ENCODE measurements at regions not wholly inside any gene's neighbourhood (a gene's known extent, or its start where the extent isn't known, plus 50 kb on each side); places are given as distances from the start of the nearest gene placed in this dataset.
"Not testable (repeated sequence)": the region's sequence is repeated elsewhere in the genome, so short reads cannot be mapped to it uniquely, and the experiment has no call there.

DNA sequence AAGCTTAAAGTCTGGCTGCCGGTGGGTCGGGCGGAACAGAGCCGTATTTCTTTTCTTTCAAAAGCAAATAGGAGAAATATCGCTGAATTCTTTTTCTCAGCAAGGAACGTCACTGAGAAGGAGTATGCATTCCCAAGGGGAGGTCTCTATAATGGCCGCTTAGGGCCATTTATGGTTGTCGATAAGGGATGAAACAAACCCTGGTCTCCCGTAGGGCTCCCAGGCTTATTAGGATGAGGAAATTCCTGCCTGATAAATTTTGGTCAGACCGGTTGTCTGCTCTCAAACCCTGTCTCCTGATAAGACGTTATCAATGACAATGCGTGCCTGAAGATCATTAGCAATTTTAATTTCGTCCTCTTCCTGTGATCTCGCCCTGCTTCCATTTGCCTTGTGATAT is 227.7 kb upstream of the ZEB2 start:
- Histone ChIP-seq H3K4me3 (ENCODE audit: low read depth, low read length) (no peak overlapping the region), H3K9ac (ENCODE audit: low read length) (no peak overlapping the region), H3K9me3 (ENCODE audit: control insufficient read depth, insufficient read depth, low read depth, low read length) (peaks cover 40% of the 10 kb centered on the region), H3K36me3 (ENCODE audit: control insufficient read depth, insufficient read depth, low read length) (no peaks in the 10 kb centered on the region), H3K27ac (ENCODE audit: low read depth, low read length) (no peak overlapping the region), H3K27me3 (ENCODE audit: control insufficient read depth, insufficient read depth, low read length) (no peaks in the 10 kb centered on the region), H3K4me1 (ENCODE audit: control insufficient read depth, insufficient read depth, low read length) (no peaks in the 10 kb centered on the region)

DNA sequence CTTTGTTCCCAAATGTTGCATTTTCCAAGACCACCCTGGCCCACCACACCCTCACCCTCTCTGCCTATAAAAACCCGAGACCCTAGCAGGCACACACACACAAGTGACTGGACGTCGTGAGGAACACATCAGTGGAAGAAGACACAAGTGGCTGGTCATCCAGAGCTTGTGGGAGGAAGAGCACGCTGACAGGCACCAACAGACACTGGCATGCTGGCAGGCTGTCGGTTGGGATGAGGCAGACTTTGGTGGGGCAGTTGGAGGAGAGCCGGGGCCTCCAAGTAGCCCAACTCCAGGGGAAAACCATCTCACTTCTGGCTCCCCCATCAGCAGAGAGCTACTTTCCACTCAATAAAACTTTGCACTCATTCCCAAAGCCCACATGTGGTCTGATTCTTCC is 225.5 kb upstream of the ZEB2 start:
- peaks cover 37% of the 10 kb centered on the region for H3K9me3 ChIP-seq (ENCODE audit: control insufficient read depth, insufficient read depth, low read depth, low read length)
- H3K4me1 ChIP-seq (ENCODE audit: control insufficient read depth, insufficient read depth, low read length), result no peaks in the 10 kb centered on the region
- H3K4me3 ChIP-seq (ENCODE audit: low read depth, low read length), result no peak overlapping the region
- H3K27me3 ChIP-seq (ENCODE audit: control insufficient read depth, insufficient read depth, low read length), result no peaks in the 10 kb centered on the region
- H3K9ac ChIP-seq (ENCODE audit: low read length), result no peak overlapping the region
- H3K27ac ChIP-seq (ENCODE audit: low read depth, low read length), result no peak overlapping the region
- no peaks in the 10 kb centered on the region for H3K36me3 ChIP-seq (ENCODE audit: control insufficient read depth, insufficient read depth, low read length)

DNA sequence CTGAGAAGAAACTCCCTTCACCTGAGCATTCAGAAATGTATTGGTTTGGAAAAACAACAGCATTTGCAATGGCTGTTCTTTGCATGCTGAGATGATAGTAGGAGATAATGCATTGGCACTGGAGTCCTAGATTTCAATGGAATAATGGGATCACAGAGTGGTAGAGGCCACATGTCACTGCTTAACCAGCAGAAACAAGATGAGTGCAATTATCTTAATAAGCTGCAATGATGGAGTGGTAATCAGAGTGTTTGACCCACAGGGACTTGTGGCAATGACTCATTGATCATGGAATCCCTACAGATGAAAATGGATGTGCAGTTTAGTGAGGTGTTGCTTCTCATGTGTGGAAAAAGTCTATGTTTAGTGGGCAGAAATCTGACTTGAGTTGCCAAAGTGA is 218.8 kb upstream of the ZEB2 start:
- Histone ChIP-seq H3K9me3 (ENCODE audit: control insufficient read depth, insufficient read depth, low read depth, low read length) (peaks cover 2% of the 10 kb centered on the region; the same call in 1 of the 2 replicates), H3K9ac (ENCODE audit: low read length) (no peak overlapping the region), H3K36me3 (ENCODE audit: control insufficient read depth, insufficient read depth, low read length) (no peaks in the 10 kb centered on the region), H3K4me1 (ENCODE audit: control insufficient read depth, insufficient read depth, low read length) (no peaks in the 10 kb centered on the region), H3K4me3 (ENCODE audit: low read depth, low read length) (no peak overlapping the region), H3K27ac (ENCODE audit: low read depth, low read length) (no peak overlapping the region), H3K27me3 (ENCODE audit: control insufficient read depth, insufficient read depth, low read length) (no peaks in the 10 kb centered on the region)

DNA sequence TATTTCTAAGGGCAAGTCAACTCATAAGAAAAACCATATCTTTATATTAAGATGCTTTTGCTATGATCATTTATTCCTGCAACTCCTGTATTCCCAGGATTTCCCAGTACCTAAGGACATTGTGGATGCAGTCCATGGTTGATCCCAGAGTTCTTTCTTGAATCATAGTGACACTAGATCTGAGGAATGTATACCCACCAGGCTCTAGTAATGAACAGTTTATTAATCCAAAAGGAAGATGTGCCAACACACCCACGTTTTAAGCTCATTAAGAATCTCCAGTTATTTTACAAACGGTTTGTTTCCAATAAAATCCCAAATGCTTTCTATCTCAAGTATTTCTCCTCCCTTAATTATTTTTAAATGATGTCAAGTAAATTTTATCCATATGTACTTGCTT is 210.8 kb upstream of the ZEB2 start:
- Histone ChIP-seq H3K4me3 (ENCODE audit: low read depth, low read length) (no peak overlapping the region), H3K27ac (ENCODE audit: low read depth, low read length) (no peak overlapping the region), H3K9me3 (ENCODE audit: control insufficient read depth, insufficient read depth, low read depth, low read length) (peaks cover 2% of the 10 kb centered on the region; the same call in 1 of the 2 replicates), H3K9ac (ENCODE audit: low read length) (no peak overlapping the region), H3K4me1 (ENCODE audit: control insufficient read depth, insufficient read depth, low read length) (no peaks in the 10 kb centered on the region), H3K27me3 (ENCODE audit: control insufficient read depth, insufficient read depth, low read length) (no peaks in the 10 kb centered on the region), H3K36me3 (ENCODE audit: control insufficient read depth, insufficient read depth, low read length) (no peaks in the 10 kb centered on the region)

DNA sequence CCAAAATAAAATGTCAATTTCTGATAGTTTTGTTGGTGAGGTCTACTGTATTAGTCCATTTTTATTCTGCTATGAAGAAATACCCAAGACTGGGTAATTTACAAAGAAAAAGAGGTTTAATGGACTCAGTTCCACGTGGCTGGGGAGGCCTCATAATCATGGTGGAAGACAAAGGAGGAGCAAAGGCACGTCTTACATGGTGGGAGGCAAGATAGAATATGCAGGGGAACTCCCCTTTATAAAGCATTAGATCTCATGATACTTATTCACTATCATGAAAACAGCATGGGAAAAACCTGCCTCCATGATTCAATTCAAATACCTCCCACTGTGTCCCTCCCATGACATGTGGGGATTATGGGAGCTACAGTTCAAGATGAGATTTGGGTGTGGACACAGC is 204.5 kb upstream of the ZEB2 start:
- H3K9ac ChIP-seq (ENCODE audit: low read length); H3K4me3 ChIP-seq (ENCODE audit: low read depth, low read length); H3K27ac ChIP-seq (ENCODE audit: low read depth, low read length); H3K27me3 ChIP-seq (ENCODE audit: control insufficient read depth, insufficient read depth, low read length); H3K36me3 ChIP-seq (ENCODE audit: control insufficient read depth, insufficient read depth, low read length); H3K9me3 ChIP-seq (ENCODE audit: control insufficient read depth, insufficient read depth, low read depth, low read length); H3K4me1 ChIP-seq (ENCODE audit: control insufficient read depth, insufficient read depth, low read length): not testable (repeated sequence)

DNA sequence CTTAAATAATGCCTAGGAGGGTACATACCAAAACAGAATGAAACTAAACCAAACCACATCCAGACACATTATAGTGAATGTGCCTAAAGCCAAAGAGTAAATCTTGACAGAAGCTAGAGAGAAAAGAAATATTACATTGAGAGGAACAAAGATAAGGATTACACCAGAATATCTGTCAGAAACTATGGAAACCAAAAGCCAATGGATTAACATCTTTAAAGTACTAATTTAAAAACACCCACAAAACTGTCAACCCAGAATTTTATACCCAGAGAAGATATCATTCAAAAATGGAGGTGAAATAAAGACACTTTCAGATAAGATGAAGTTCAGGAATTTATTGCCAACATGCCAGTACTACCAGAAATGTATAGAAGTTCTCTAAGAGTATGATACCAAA is 198.5 kb upstream of the ZEB2 start:
- no peaks in the 10 kb centered on the region for H3K27me3 ChIP-seq (ENCODE audit: control insufficient read depth, insufficient read depth, low read length)
- H3K4me3 ChIP-seq (ENCODE audit: low read depth, low read length), result no peak overlapping the region
- H3K9ac ChIP-seq (ENCODE audit: low read length), result no peak overlapping the region
- H3K9me3 ChIP-seq (ENCODE audit: control insufficient read depth, insufficient read depth, low read depth, low read length), result peaks cover 13% of the 10 kb centered on the region
- no peaks in the 10 kb centered on the region for H3K4me1 ChIP-seq (ENCODE audit: control insufficient read depth, insufficient read depth, low read length)
- no peaks in the 10 kb centered on the region for H3K36me3 ChIP-seq (ENCODE audit: control insufficient read depth, insufficient read depth, low read length)
- H3K27ac ChIP-seq (ENCODE audit: low read depth, low read length), result no peak overlapping the region

DNA sequence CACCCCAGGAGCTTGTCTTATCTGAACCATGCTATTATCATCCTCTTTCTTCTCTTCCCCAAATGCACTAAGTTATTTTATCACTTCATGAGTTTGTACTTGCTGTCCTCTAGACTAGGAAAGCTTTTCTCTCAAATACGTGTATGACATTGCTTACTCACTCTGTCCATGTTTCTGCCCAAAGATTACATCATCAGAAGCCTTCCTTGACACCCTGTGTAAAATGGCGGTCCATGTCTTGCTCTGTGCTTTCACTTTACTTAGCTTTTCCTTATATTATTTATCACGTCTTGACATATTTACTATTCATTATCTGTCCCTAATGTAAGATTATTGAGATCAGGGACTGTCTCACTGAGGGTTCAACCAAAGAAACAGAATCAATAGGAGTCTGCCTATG is 196.1 kb upstream of the ZEB2 start:
- Histone ChIP-seq H3K9me3 (ENCODE audit: control insufficient read depth, insufficient read depth, low read depth, low read length) (peaks cover 13% of the 10 kb centered on the region), H3K27ac (ENCODE audit: low read depth, low read length) (no peak overlapping the region), H3K36me3 (ENCODE audit: control insufficient read depth, insufficient read depth, low read length) (no peaks in the 10 kb centered on the region), H3K4me1 (ENCODE audit: control insufficient read depth, insufficient read depth, low read length) (peaks cover 21% of the 10 kb centered on the region), H3K4me3 (ENCODE audit: low read depth, low read length) (no peak overlapping the region), H3K9ac (ENCODE audit: low read length) (no peak overlapping the region), H3K27me3 (ENCODE audit: control insufficient read depth, insufficient read depth, low read length) (no peaks in the 10 kb centered on the region)

DNA sequence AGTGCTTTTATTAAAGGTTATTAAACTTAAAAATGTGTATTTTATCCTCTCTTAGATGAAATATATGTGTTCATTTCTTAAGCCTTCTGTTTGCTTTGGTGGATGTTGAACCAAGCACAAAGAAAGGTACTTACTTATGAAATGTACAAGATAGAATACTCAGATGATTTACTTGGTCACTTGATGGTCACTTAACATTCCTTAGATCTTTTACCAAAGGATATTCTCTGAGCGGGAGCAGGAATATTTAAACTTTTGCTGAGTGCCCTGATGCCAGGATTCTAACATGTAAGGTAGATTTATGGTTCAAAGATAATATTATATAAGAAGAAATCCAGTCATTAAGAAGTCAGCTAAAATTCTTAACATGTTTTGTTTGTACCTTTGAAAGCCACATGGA is 193.5 kb upstream of the ZEB2 start:
- H3K27ac ChIP-seq (ENCODE audit: low read depth, low read length), result no peak overlapping the region
- H3K4me1 ChIP-seq (ENCODE audit: control insufficient read depth, insufficient read depth, low read length), result peaks cover 28% of the 10 kb centered on the region
- no peaks in the 10 kb centered on the region for H3K36me3 ChIP-seq (ENCODE audit: control insufficient read depth, insufficient read depth, low read length)
- peaks cover 11% of the 10 kb centered on the region for H3K9me3 ChIP-seq (ENCODE audit: control insufficient read depth, insufficient read depth, low read depth, low read length)
- no peak overlapping the region for H3K4me3 ChIP-seq (ENCODE audit: low read depth, low read length)
- no peaks in the 10 kb centered on the region for H3K27me3 ChIP-seq (ENCODE audit: control insufficient read depth, insufficient read depth, low read length)
- H3K9ac ChIP-seq (ENCODE audit: low read length), result no peak overlapping the region

DNA sequence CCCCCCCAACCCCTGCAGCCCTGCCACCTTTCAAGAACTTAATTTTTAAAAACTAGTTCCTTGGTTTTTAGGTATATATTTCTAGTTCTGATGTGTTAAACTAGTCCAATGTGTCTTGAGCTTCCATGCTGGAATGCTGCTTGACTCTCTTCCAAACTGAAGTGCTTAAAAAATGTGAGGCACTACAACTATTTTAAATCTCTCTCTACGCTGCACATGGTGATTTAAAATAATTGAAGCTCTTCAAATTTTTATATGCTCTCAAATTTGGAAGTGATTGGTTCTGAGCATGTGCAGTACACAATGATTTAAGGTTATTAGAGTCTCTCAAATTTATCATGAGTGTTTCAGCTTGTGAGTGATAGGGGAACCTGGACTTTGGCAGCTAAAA is 192.6 kb upstream of the ZEB2 start:
- Histone ChIP-seq H3K27ac (ENCODE audit: low read depth, low read length) (no peak overlapping the region), H3K36me3 (ENCODE audit: control insufficient read depth, insufficient read depth, low read length) (no peaks in the 10 kb centered on the region), H3K4me3 (ENCODE audit: low read depth, low read length) (no peak overlapping the region), H3K9me3 (ENCODE audit: control insufficient read depth, insufficient read depth, low read depth, low read length) (peaks cover 4% of the 10 kb centered on the region; the same call in 1 of the 2 replicates), H3K9ac (ENCODE audit: low read length) (no peak overlapping the region), H3K27me3 (ENCODE audit: control insufficient read depth, insufficient read depth, low read length) (no peaks in the 10 kb centered on the region), H3K4me1 (ENCODE audit: control insufficient read depth, insufficient read depth, low read length) (peaks cover 28% of the 10 kb centered on the region)

DNA sequence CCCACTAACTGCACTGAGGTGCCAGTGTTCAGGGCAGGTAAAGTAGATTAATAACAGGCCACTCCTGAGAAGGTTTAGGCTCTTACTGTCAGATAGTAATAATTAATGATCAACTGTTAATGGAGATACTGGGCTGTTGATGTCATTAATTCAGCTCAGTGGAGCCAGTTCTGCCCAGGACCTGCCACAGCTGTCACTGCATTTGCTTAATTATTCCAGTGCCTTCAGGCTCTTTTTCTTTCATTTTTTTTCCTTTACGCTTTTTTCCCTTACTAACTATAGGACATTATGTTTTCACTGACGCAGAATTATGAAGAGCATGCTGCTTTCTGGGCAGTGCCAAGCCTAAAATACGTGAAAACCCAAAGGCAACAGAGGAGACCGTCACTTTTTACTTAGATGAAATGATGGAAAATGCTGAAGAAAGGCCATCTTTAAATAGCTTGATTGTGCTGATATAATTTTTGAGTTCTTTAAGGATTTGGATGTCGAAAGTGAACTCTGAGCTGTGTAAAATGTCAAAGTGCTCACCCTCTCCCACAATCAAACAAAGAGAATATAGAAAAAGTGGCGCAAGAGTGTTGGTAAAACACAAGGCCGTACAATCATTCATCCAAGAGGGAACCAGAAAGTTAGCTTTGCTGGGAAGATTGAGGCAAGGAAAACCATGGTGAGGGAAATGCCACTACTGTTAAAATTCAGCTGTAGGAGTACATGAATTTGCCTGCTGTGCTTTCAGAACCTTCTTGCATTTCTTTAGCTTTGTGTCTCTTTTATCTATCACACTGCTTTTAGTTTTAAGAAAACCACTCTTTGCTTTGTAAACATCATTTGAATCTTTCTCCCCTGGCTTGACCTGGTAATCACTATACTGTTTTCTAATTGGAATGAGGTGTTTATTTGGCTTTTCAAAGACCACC is 192.0 kb upstream of the ZEB2 start:
- Histone ChIP-seq H3K27me3 (ENCODE audit: control insufficient read depth, insufficient read depth, low read length) (no peaks in the 10 kb centered on the region), H3K27ac (ENCODE audit: low read depth, low read length) (no peak overlapping the region), H3K36me3 (ENCODE audit: control insufficient read depth, insufficient read depth, low read length) (no peaks in the 10 kb centered on the region), H3K4me1 (ENCODE audit: control insufficient read depth, insufficient read depth, low read length) (peaks cover 28% of the 10 kb centered on the region), H3K9me3 (ENCODE audit: control insufficient read depth, insufficient read depth, low read depth, low read length) (no peaks in the 10 kb centered on the region), H3K4me3 (ENCODE audit: low read depth, low read length) (no peak overlapping the region), H3K9ac (ENCODE audit: low read length) (no peak overlapping the region)

DNA sequence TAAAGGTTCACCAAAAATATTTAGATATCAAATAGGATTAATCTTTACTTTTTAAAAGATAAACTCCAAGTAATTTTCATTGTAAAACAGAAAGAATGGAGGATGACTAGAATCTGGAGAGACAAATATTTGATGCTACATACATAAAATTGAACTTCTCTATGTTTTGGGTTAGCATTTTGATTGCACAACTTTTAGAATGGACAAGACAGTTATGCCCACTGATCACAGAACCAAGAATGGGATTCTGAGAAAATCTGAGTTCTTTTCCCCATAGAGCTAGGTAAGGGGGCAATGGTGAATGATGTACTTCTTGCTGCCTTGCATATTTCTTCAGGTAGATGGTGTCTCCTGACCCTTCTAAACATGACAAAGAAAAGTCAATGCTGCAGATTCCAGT is 191.2 kb upstream of the ZEB2 start:
- Histone ChIP-seq H3K9ac (ENCODE audit: low read length) (no peak overlapping the region), H3K27ac (ENCODE audit: low read depth, low read length) (no peak overlapping the region), H3K4me1 (ENCODE audit: control insufficient read depth, insufficient read depth, low read length) (peaks cover 28% of the 10 kb centered on the region)

More for the DNA sequence above, 191.2 kb upstream of the ZEB2 start:
- Histone ChIP-seq H3K4me3 (ENCODE audit: low read depth, low read length) (no peak overlapping the region), H3K9me3 (ENCODE audit: control insufficient read depth, insufficient read depth, low read depth, low read length) (no peaks in the 10 kb centered on the region), H3K36me3 (ENCODE audit: control insufficient read depth, insufficient read depth, low read length) (no peaks in the 10 kb centered on the region), H3K27me3 (ENCODE audit: control insufficient read depth, insufficient read depth, low read length) (no peaks in the 10 kb centered on the region)

Data from HUES6 (cell line).